ENCODE measurements at regions not wholly inside any gene's neighbourhood (a gene's known extent, or its start where the extent isn't known, plus 50 kb on each side); places are given as distances from the start of the nearest gene placed in this dataset.

DNA sequence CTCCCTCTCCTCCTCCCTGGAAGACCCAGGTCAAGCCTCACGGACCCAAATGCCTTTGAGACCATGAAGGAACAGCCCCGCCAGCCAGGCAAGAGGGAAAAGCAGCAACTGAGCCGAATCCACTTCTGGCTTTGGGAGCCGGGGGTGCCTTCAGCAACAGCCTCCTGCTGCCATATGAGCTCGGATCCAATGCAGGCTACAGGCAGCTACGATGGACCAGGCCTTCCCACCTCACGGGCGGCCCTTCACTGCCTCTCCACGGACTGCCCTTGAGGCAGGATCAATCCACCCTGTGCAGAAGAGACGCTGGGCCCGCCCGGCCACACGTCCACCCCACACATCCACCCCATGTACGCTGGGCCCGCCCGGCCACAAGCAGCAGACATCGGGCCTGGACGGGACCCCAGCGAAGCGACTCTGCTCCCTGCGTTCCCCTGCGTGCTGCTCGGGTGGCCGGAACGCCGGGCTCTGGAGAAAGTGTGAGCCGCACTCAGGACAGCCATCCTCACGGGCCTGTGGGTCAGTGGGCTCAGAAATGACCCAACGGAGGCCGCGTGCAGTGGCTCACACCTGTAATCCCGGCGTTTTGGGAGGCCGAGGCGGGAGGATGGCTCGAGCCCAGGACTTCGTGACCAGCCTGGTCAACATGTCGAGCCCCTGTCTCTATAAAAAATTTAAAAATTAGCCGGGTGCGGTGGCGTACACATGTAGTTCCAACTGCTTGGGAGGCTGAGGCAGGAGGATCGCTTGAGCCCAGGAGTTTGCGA is 82.0 kb downstream of the FOXL3 start:
- peak; percentile 38 for DNase-seq

DNA sequence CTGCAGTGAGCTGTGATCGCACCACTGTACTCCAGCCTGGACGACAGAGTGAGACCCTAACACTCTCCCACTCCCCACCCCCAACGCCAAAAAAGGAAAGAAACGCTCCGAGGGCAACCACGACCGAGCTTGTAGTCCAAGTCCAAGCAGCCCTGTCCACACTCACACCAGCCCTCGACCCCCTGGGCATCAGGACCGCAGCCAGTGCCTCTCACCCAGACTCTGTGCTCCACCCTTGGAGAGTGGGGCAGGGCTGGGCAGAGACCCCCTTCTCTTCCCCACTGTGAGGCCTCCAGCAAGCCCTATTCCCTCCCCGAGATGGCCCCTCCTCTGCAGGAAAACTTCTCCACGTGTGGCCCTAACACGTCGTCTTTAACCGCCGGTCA is 82.6 kb downstream of the FOXL3 start:
- peak; percentile 22 for DNase-seq

DNA sequence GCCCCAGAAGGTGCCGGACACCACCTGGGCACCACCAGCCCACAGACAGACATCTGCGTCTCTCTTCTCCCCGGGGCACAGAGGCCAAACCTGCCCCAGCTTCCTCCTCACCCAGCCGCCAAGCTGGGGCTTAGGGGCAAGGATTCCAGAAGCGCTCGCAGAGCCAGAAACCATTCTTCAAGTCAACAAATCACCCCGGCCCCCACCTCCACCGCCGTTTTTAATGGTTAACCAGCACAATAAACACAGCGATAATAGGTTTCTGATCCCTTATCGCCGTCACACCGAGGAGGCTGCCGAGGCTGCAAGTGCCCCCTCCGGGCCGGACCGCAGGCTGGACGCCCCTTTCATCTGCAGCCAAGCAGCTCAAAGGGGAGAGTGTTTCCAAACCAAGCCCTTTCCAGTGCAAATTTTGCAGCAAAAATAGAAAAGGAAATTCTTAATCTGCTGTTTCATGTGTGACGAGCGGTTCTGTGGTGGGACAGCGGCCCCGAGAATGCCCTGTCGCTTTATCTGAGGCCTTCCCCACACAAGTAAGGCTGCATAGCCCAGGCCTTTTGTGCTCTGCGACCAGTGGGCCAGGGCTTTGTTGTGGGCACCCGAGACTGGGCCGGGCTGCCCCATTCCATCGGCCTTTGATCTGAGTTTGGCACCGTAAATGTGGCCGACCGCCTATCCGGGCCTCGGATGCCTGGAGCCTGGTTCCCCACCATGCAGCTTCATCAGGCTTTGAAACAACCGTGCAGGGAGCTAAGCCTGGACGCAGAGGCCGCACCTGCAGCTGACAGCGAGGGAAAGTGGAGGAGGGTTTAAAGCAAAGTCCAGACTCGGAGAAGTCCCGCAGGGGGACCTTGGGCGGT is 83.2 kb downstream of the FOXL3 start:
- DNase-seq = peak; percentile 50

DNA sequence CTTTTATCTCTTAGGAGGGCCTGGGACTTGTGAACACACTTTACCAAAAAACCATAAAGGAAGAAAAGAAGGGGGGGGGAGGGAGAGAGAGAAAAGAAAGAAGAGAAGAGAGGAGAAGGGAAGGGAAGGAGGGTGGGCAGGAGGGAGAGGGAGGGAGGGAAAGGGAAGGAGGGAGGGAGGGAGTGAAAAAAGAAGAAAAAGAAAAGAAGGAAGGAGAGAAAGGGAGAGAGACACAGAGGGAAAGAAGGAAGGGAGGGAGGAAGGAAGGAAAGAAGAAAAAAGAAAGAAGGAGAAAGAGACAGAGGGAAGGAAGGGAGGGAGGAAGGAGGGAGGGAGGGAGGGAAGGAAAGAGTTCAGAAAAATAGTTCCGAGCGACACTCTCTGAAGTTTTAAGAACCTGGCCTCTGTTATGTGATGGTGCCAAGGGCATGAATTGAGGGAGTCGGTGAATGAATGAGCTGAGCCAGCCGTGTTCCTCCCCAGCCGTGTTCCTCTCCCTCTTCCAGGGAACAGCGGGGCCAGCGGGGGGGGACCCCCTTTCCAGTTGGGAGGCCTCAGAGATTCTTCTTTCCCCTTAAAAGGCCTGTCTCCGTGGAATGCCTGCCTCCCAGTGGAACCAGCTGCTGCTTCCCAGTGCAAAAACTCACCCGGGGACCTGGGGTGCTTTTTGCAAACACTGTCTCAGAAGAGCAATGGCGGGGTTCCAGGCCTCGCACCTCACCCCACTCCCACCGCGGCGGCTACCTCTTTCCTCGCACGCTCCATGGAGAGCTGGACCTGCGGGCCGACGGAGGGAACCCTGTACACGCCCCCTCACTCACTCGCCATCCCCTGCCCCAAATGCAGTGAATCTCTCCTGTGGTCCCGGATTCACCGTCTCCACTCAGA is 84.1 kb downstream of the FOXL3 start:
- DNase-seq = peak; percentile 44

DNA sequence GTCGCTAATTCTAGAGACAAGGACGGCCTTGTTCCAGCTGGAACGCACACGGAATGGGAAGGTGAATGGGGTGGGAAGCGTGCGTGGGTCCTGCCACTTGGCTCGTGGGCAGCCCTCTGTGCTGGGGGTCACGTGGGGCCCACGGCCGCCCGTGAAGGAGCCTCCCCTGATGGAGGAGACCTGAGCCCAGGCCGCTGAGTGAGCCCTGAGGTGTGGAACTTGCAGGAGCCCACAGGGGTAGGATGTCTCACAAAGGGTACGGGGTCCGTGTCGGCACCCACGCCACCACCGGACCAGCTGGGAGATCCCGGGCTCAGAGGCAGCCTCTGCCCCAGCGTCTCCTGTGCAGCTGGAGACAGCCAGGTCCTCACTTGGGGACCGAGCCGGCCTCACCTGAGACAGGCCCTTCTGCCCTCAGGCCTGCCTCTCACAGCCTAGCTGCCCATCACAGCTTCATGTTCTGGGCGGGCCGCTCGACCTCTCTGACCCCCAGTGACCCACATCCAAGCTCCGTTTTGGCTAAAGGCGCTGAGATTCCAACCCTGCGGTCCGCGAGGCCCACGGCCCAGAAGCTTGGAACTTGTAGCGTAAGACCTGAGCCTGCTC is 84.8 kb downstream of the FOXL3 start:
- no peak for DNase-seq

DNA sequence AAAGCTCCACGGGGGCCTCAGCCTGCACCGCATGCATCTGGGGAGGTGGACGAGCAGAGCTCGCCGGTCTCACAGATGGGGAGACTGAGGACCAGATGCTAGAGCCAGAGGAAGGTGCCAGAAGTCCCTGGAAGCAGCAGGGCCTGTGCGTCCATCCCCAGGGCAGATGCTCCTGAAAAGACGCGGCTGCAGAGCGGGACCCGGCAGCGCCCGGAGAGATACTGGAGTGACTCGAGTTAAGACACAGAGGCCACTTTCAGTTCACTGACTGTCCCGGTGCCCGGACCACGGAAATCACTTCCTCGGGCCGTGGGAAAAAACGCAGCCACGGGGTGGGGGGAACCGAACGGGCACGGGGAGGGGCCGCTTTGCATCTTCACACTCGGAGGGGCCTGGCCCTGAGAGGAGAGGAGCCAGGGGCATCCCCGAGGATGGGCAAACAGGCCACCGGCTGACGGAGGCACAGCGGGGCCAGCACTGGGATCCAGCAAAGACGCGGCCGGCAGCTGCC is 85.4 kb downstream of the FOXL3 start:
- DNase-seq = peak; percentile 42

DNA sequence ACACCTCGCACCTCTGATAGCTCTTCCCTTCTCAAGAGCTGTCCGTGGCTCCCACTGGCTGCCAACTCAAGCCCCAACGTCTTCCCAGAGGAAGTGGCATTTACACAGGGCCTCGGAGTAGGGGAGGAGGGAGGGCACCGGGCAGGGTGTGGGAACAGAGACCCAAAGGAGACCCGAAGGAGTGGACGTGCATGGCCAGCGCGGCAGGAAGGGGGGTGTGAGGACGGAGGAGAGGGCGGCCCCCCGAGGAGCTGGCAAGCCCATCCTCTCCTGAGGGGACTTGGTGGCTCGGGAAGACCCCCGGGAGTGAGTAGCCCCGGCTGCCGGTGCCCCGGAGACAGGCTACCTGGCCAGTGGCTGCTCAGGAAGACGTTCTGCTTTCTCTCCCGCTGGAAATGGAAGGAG is 85.9 kb downstream of the FOXL3 start:
- DNase-seq = no peak

DNA sequence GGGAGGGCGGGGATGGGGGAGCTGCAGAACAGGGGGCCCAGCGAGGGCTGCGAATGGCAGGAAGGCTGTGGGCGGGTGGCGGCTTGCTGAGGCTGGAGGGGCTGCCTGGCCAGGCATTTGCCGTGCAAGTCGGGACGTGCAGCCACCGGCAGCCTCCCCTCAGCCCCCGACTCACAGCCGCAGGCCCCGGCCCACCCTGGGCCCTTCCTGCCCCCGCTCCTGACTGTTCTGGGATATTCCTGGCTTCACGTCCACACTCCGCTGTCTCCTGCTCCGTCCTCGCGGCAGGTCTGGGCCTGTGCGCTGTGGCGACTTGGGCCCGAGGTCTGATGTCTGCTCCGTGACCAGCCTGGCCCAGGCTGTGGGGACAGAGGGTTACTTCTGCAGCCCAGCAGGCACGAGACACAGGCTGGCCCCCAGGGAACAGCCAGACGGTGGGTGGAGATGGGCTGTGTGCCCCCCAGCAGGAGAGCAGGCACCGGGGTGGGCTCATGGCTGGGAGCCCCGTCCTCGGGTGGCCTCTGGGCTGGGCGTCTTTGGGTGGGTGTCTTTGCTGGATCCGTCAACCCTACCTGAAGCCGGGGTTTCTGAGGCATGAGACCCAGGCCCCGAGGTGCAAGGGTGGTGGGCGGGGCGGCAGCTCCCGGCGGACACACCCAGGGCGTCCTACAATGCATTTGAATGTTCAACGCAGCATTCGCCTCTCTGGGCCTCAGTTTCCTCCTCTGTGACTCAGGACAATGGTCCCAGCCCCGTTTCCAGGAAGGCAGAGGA is 86.5 kb downstream of the FOXL3 start:
- DNase-seq = peak; percentile 51

DNA sequence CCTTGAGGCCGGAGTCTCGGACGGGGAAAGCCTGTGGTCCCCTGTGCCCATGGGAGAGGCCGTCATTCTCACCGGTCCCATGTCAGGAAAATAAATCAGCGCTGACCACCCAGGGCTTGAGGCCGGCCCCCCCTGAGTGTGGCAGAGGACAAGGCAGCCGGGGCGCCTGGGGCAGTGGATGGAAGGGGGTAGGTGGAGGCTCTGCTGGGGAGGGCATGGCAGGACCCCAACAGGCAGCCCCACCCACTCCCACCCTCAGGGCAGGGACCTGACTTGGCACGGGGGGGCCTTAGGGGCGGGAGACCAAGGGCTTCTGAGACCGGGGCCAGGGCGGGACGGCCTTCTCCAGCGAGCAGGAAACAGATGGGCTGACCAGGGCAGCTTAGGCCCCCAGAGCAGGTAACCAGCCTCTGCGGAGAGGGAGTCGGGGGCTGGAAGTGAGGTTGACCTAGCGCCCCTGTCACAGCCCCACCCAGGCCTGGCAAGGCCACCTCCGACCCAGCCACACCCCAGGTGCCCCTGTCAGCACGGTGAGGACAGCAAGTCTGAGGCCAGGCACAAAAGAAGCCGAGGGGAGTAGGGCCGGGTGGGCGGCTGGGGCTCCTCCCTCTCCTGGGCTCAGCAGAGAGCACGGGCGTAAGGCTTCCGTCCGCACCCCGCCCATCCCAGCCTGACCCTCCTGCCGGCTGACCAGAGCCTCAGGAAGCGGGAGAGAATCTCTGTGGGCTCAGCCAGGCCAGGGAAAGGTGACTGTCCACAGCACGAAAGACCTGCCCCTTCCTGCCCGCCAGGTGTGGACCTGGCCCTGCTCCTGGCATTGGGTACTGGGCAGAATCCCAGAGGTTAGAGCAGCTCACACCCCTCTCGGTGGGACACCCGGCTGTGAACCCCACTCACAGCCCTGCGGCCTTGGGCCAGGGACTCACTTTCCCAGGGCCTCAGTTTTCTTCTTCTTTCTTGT is 87.4 kb downstream of the FOXL3 start:
- peak; percentile 42 for DNase-seq

DNA sequence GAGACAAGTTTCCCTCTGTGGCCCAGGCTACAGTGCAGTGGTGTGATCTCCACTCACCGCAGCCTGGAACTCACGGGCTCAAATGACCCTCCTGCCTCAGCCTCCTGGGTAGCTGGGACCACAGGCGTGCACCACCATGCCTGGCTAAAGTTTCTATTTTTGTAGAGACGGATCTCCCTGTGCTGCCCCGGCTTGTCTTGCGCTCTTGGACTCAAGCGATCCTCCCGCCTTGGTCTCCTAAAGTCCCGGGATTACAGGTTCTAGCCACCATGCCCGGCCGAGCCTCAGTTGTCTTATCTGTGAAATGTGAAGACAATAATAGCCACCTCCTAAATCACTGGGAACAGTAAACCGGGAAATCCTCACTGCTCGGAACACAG is 88.1 kb downstream of the FOXL3 start:
- DNase-seq = no peak

DNA sequence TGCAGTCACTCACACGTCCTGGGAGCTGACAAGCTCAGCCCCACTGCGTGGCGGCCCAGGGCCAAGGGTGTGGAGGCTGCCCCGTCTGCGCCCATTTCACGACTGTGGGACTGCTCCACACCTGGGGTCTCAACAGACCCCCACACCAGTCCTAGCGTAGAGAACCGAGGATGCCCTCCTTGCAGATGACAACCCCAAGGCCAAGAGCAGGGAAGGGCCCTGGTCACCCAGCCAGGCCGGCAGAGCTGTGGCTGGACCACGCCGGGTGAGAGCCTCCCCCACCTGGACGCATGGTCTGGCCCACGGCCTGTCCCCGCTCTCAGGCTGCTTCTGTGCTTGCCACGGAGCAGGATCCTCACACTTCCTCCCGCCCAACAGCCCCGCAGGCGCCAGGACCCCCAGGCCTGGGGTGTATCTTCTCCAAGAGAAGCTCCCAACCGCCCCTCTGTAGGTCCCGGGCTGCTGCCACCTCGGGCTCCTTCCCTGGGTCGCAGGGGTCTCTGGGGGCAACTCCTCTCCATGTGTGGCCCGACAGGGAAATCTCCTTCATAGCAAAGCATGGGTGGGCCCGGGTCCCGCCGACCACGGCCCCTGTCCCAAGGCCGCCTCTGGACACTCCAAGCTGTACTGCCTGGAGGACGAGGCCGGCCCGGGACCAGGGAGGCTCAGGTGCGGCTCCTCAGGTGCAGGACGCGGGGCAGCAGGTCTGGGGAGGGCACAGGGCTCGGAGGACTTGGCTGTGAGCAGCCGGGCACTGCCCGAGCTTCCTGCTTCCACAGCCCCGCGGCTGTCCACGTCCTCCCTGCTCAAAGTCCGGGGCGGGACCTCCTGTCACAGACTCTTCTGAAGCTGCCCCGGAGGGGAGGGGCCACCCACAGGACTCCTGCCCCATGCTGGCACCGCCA is 88.8 kb downstream of the FOXL3 start:
- peak; percentile 52 for DNase-seq

DNA sequence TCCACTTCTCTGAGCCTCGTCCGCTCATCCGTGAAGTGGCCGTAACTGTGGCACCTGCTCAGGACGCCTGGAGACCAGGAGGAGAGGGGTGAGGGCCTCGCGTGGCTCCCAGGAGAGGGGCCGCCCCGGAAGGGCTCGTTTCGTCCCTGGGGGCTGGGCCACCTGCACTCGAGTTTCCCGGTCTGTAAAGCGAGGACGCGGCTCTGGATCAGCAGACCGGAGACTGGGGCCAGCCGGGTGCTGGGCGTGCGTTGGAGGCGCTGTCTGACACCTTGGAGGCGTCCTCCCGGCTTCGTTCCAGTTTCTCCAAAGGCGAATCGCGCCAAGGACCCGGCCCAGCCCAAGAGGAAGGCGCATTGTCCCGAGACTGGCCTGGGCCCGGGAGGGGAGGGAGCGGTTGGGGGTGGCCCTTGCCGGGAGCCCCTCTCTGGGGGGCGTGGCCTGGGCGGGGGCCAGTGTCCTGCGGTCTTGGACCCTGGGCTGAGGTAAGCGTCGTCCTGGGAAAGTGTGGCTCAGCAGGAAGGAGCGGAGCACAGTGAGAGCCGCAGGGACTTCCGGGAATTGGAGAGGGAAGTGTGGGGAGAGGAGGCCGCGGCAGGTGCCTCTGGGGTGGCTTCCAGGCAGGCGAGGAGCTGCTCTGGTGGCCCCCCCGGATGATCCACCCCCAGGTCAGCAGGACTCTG is 89.6 kb downstream of the FOXL3 start:
- DNase-seq = peak; percentile 47

DNA sequence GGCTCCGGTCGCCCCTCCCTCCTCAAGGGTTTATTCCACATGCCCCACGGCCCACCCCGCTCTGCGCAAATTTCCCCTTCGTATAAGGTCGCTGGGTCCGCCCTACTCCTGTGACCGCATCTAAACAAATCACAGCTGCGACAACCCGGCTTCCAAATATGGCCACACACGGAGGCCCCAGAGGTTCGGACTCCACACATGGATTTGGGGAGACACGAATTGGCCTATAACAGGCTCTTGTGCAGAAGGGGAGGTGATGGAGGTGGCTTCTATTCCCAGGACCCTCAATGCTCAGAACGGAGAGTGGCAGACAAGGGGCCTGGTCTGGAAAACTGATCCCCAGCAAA is 90.1 kb downstream of the FOXL3 start:
- DNase-seq = peak; percentile 44

DNA sequence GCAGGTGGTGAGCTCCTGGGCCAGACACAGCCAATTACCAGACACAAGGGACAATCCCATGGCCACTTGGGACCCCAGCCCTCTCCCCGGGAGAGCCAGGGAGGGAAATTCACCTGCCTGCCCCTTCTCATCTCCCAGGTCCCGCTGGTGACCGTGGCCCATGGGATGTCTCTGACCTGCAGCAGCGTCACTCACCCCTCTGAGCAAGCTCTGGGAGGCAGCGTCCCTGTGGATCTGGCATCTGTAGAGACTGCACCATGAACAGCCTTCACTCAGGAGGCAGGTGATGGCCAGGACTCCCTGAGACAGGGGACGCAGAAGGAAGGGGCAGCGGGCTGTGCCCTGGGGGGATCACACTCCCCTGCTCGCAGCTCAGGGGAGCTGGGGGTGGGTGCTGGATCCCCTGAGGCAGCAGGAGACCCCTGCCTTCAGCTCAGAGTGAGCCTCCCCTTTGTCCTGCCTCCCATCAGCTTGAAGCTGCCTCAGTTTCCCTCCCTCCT is 90.8 kb downstream of the FOXL3 start:
- peak; percentile 34 for DNase-seq

DNA sequence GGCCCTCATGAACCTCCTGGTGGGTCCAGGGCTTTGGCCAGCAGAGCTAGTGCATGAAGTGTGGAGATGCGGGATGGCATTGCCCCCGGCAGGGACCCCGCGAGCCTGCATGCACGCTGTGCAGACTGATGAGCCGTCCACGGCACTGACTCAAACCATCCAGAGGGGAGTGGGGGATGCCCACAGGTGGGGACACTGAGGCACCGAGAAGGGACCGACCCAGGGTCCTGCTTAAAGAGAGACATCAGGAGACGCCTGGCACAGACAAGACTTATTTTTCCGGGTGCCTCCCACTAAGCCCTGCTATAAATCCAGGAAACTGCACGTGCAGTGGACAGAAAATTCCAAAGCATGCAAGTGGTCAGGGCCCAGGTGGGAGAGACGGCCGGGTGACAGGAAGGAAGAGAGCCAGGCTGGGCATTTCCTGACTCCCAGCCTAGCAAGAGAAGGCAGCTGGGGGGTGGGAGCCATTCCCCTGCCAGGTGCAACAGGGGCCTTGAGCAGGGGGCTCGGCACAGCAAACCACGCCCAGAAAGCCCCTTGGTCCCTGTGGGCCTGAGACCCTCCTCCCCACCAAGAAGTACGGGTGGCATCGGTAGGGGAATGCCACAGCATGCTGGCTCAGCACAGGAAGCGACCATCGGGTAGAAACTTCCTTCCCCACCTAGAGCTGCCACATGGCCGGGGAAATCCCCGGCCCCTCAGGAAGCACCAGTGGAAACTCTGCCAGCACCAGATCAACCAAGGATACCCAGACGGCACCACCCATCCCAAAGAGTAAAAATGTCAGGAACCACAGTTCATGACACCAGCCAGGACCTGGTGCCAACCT is 91.5 kb downstream of the FOXL3 start:
- DNase-seq = peak; percentile 35

DNA sequence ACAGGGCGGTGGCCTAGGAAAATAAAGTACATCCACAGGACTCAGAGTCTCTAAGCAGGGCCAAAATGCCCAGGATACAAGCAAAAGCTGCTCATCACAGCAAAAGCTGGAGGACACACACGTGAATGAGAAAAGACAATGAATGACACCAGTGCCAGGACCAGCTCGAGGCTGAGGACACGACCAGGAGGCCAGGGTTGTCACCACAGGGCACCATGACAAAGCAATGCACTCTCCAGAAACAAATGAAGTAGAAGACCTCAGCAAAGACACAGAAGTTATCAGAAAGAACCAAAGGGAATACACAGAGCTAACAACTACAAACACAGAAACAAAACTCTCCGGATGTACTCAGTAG is 92.1 kb downstream of the FOXL3 start:
- DNase-seq = peak; percentile 30

DNA sequence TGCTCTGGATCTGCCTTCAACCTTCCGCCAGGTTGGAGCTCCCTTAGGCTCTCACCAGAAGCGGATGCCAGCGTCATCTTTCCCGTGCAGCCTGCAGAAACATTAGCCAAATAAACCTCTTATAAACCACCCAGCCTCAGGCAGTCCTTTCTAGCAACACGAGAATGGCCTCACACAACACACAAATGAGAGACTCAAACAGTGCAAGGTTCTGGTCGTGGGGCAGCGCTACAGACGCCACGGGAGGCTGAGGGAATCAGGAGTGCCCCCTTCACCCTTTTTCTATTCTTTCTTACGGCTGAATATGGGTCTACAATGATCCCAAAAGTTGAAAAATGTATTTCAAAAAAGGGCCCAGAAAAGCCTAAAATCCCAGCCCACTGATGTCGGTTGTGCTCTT is 96.4 kb downstream of the FOXL3 start:
- DNase-seq = no peak
